ENCODE measurements at regions not wholly inside any gene's neighbourhood (a gene's known extent, or its start where the extent isn't known, plus 50 kb on each side); places are given as distances from the start of the nearest gene placed in this dataset.

DNA sequence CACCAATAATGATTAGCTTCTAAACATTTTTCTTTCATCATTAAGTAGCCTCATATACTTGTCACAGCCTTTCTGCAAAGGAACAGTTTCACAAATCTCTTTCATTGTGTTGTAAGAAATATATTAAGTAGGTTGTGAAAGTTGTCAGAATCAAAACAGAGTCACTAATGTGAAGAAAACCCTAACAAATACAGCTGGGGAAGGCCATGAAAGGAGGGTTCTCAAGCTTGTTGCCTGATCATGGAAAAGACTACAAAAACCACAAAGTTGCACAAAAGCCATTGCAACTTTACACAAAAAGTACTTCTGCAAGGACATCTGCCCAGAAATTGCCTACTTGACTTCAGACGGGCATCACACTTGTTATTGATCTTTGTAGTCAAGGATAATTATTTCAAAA, 216.1 kb downstream of the ALDH8A1 start:
- H3K27me3 ChIP-seq: no peaks in the 10 kb centered on the region
- DNase-seq (ENCODE audit: extremely low spot score): no peak
- TF ChIP-seq POLR2A (IDR thresholded peaks at IDR 0.05; ENCODE audit: low read depth) (no peak), POLR2AphosphoS5 (IDR thresholded peaks at IDR 0.05) (no peak), EP300 (IDR thresholded peaks at IDR 0.05) (no peak)
- TF ChIP-seq, protein P1, sequence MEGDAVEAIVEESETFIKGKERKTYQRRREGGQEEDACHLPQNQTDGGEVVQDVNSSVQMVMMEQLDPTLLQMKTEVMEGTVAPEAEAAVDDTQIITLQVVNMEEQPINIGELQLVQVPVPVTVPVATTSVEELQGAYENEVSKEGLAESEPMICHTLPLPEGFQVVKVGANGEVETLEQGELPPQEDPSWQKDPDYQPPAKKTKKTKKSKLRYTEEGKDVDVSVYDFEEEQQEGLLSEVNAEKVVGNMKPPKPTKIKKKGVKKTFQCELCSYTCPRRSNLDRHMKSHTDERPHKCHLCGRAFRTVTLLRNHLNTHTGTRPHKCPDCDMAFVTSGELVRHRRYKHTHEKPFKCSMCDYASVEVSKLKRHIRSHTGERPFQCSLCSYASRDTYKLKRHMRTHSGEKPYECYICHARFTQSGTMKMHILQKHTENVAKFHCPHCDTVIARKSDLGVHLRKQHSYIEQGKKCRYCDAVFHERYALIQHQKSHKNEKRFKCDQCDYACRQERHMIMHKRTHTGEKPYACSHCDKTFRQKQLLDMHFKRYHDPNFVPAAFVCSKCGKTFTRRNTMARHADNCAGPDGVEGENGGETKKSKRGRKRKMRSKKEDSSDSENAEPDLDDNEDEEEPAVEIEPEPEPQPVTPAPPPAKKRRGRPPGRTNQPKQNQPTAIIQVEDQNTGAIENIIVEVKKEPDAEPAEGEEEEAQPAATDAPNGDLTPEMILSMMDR (IDR thresholded peaks at IDR 0.05): no peak
- H3K4me1 ChIP-seq: no peaks in the 10 kb centered on the region
- H3K36me3 ChIP-seq: no peaks in the 10 kb centered on the region
- H3K4me3 ChIP-seq: no peak overlapping the region
- H3K9me3 ChIP-seq: no peaks in the 10 kb centered on the region
- no peak overlapping the region for H3K27ac ChIP-seq (replicated peaks in 1 of 4)
- intact Hi-C loops (cut with DNase I): no loop called here
- WGBS: 88% methylated on average over 1 of the region's 1 CpG

DNA sequence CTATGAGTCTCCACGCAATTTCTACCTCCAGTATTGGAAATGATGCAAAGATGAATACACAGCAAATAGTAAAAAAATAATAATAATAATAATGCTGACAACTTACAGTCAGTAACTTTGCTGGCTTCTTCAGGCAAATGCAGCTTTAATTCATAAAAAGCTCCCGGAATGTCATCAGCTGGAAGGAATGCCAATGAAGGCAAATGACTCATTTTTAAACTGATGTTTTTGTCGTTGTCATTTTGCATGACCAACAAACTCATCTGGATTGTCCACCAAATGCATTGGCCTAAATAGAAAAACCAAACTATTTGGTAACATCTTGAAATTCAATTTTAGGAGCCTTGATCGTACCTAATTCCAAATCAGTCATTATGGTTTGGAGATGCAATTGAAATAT, 217.1 kb downstream of the ALDH8A1 start:
- H3K4me1 ChIP-seq: no peaks in the 10 kb centered on the region
- no peaks in the 10 kb centered on the region for H3K27me3 ChIP-seq
- TF ChIP-seq EP300 (IDR thresholded peaks at IDR 0.05) (no peak), POLR2AphosphoS5 (IDR thresholded peaks at IDR 0.05) (no peak)
- H3K36me3 ChIP-seq: no peaks in the 10 kb centered on the region
- no peak overlapping the region for H3K4me3 ChIP-seq
- no peaks in the 10 kb centered on the region for H3K9me3 ChIP-seq
- no peak for DNase-seq (ENCODE audit: extremely low spot score)
- 82% methylated on average over 4 of the region's 4 CpGs for WGBS
- H3K27ac ChIP-seq (replicated peaks in 1 of 4): no peak overlapping the region
- intact Hi-C loops (cut with DNase I): no loop called here

DNA sequence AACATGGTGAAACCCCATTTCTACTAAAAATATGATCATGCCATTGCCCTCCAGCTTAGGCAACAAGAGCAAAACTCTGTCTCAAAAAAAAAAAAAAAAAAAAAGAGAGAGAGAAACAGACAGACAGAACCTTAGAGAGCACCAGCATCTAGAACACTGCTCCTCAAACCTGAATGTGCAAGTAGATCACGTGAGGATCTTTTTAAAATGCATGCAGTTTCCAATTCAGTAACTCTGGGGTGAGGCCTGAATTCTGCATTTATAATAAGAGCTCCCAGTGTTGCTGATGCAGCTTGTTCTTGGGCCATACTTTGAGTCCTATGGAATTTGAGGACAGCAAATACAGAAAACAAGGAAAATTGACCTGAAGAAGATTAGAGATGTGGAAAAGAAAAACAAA, 218.3 kb downstream of the ALDH8A1 start:
- H3K27ac ChIP-seq (replicated peaks in 1 of 4): no peak overlapping the region
- H3K4me1 ChIP-seq: no peaks in the 10 kb centered on the region
- intact Hi-C loops (cut with DNase I): no loop called here
- DNase-seq (ENCODE audit: extremely low spot score): no peak
- H3K27me3 ChIP-seq: no peaks in the 10 kb centered on the region
- no peak for TF ChIP-seq POLR2A (IDR thresholded peaks at IDR 0.05; ENCODE audit: low read depth)
- TF ChIP-seq, protein P1 (IDR thresholded peaks at IDR 0.05): no peak
- TF ChIP-seq EP300 (IDR thresholded peaks at IDR 0.05): no peak
- H3K4me3 ChIP-seq: no peak overlapping the region
- H3K36me3 ChIP-seq: no peaks in the 10 kb centered on the region
- H3K9me3 ChIP-seq: no peaks in the 10 kb centered on the region
- 96% methylated on average over 1 of the region's 1 CpG for WGBS

DNA sequence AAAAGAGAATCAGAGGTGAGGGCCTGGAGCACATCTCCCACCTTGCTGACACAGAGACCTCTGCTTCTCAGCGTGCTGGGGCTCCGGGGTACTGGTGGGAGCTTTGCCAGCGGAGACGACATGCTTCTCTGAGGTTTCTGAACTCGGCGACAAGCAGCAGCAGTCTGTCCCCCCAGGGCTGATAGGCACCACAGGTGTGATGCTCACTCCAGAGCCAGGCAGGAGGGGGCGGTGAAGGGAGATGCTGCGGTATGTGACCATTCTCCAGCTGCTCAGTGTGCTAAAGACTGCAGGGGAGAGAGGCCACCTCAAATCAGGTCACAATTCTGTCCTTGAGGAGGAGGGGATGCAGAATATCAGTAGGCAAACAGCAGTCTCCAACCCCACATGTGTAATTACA, 219.9 kb downstream of the ALDH8A1 start:
- 96% methylated on average over 5 of the region's 8 CpGs for WGBS
- Histone ChIP-seq H3K9me3 (no peaks in the 10 kb centered on the region), H3K36me3 (no peaks in the 10 kb centered on the region), H3K4me1 (peaks cover 1 to 6% (median 5%) of the 10 kb centered on the region in 4 donors), H3K27me3 (no peaks in the 10 kb centered on the region), H3K4me3 (no peak overlapping the region), H3K27ac (replicated peaks in 1 of 4) (no peak overlapping the region)
- intact Hi-C loops (cut with DNase I): no loop called here
- TF ChIP-seq POLR2A (IDR thresholded peaks at IDR 0.05; ENCODE audit: low read depth): no peak
- no peak for DNase-seq (ENCODE audit: extremely low spot score)

DNA sequence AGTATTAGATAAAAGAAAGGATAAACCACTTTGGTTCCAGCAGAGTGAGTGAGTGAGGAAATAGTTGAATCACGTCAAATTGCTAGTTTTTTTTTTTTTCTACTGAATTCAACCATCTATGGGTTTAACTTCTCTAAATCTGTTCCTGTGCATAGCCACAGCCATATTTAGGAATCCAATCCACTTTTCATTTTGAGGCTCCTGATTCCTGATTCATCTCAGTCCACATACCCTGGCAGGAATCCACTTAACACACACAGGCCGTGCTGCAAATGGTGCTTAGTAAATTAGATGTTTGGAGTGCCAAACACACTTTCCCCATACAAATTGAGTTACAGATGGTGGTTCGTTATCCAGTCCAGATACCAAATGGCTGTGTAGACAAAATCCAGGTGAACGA, 220.3 kb downstream of the ALDH8A1 start:
- Histone ChIP-seq H3K27me3 (no peaks in the 10 kb centered on the region), H3K4me1 (peaks cover 6 to 11% (median 10%) of the 10 kb centered on the region in 4 donors), H3K4me3 (no peak overlapping the region), H3K36me3 (no peaks in the 10 kb centered on the region), H3K27ac (replicated peaks in 1 of 4) (no peak overlapping the region), H3K9me3 (no peaks in the 10 kb centered on the region)
- DNase-seq (ENCODE audit: extremely low spot score): no peak
- TF ChIP-seq EP300 (IDR thresholded peaks at IDR 0.05) (no peak), POLR2A (IDR thresholded peaks at IDR 0.05; ENCODE audit: low read depth) (no peak), POLR2AphosphoS5 (IDR thresholded peaks at IDR 0.05) (no peak)
- TF ChIP-seq, protein P1 (IDR thresholded peaks at IDR 0.05): no peak
- WGBS: 79% methylated on average over 4 of the region's 4 CpGs
- intact Hi-C loops (cut with DNase I): no loop called here

DNA sequence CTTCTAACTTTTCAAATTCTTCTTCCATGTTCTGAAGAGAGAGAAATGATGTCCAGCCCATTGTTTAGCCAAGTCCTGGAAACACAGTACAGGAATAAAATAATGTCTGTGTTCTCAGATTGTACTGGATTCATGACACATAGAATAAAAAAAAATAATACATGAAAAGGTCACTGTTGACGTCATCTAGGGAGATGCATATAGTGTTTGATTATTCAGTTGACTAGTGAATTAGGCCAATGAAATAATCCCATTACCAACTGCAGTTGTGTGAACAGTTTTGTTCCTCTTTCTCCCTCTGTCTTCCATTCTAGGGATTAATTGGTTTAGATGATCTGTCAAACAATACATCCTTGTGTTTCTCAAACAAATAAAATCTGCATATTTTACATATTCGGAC, 222.8 kb downstream of the ALDH8A1 start:
- no peaks in the 10 kb centered on the region for H3K27me3 ChIP-seq
- no peak for TF ChIP-seq EP300 (IDR thresholded peaks at IDR 0.05)
- TF ChIP-seq, protein P1 (IDR thresholded peaks at IDR 0.05): no peak
- no peak overlapping the region for H3K4me3 ChIP-seq
- no peak for DNase-seq (ENCODE audit: extremely low spot score)
- H3K36me3 ChIP-seq: no peaks in the 10 kb centered on the region
- H3K4me1 ChIP-seq: peaks cover 18 to 35% (median 29%) of the 10 kb centered on the region in 4 donors
- intact Hi-C loops (cut with DNase I): no loop called here
- 65% methylated on average over 2 of the region's 2 CpGs for WGBS
- no peaks in the 10 kb centered on the region for H3K9me3 ChIP-seq
- no peak overlapping the region for H3K27ac ChIP-seq (replicated peaks in 1 of 4)

Measured in esophagus muscularis mucosa (tissue), 4 donors.